CD4-positive, alpha-beta T cell treated with Interleukin-15 for 1 hour (primary cell): ENCODE measurements at regions not wholly inside any gene's neighbourhood (a gene's known extent, or its start where the extent isn't known, plus 50 kb on each side); places are given as distances from the start of the nearest gene placed in this dataset.
"Not testable (repeated sequence)": the region's sequence is repeated elsewhere in the genome, so short reads cannot be mapped to it uniquely, and the experiment has no call there.

Experiments used
- DNase-seq: peaks from one replicate; pipeline ENCODE4 v3.0.0-alpha.2; 2020

DNA sequence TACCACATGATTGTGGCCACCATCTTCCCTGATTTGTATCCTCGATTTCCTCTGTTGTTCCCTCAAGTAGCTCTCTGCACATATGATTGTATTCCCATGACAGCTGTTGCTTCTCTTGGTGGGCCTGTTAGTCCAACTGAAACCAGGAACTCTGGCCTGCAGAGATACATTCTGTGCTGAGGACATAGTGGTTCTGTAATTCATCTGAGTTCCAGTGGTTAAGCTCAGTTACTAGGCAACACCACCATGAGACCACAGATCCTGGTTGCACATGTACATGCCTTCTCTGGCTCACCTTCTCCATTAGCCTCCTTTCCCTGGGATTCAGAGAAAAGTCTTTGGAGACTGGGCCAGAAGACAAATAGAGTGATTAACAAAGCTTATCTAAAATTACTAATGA lies 172.1 kb upstream of the SLC7A11 start:
- no peak for DNase-seq

DNA sequence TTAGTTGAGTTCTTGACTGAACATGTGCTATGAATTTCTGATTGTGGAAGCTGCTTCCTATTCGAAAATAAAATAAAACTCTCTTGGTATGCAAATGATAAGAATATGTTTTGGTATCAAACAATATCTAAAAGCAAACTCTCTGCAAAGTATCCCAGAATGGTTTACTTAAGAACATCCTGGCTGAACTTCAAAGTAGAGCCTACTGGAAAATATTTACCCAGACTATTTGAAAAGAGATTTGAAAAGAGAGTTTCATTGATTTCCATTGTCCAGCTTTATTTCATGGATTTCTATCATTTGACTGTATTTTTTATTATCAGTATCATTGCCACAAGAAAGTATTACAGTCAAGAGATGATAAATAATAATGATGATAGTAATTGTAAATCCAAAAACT lies 171.1 kb upstream of the SLC7A11 start:
- no peak for DNase-seq

DNA sequence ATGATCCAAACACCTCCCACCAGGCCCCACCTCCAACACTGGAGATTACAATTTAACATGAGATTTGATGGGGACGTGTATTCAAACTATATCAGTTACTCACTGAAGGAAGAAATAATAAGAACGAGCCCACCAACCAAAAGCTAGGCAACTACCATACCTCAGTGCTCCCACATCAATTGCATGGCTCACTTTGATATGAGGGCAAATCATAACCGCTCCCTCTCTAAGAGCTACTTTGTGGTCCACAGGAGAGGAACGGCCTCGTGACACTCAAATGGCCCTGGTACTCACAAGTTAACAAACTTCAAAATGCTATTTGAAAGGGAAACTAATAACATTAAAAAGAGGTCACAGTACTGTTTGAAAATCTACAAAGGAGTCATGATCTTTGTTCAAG lies 170.7 kb upstream of the SLC7A11 start:
- no peak for DNase-seq

DNA sequence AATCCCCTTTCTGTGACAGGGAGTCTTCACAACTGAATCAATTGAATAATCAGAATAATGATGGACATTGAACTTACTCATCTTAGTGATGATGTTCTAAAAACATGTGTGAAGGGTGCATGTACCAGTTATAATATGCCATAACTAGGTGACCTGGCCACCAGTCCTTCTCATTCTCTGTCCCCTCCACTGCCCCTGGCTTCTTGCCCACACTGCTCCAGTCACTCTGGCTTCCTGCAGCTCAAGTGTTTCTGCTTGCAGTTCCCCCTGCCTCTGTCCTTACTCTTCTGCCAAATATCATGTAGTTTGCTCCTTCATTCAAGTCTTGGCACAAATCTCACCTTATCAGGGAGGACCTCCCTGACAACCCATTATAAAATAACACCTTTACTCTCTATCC lies 168.1 kb upstream of the SLC7A11 start:
- DNase-seq = no peak

DNA sequence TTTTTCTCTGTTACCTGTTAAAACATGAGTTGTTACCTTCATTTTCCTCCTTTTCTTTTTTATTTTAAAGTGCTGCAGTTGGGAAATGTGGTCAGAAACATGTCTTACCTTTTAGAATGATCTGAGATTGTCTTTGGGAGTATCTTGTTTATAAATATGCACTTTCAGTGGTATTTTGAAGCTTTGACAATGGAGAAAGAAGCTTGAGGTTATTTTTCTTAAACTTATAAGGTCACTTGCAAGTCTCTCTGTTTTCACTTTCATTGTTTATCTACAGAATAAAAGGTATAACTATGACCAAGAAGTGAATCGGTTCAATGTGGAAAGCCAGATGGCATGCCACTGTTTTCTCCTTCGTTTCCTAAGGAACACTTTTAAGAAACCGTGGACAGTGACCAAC lies 167.5 kb upstream of the SLC7A11 start:
- no peak for DNase-seq

DNA sequence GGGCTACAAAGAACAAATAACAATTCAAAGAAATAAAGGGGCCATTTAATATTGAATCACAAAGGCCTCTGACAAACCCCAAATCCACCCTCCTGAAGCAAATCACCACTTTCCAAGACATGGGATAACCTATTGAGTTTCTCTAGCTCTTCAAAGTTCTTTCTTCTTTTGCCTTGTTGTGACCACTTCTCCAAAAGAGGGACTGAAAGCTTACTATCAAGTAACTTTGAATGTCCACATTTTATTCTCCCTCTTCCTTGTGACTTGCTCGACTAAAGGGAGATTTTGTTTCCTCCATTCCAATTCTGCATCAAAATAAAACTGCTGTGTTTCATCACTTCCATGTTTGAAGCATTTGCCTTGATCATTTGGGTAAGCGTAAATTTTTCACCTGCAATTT lies 166.6 kb upstream of the SLC7A11 start:
- DNase-seq = no peak

DNA sequence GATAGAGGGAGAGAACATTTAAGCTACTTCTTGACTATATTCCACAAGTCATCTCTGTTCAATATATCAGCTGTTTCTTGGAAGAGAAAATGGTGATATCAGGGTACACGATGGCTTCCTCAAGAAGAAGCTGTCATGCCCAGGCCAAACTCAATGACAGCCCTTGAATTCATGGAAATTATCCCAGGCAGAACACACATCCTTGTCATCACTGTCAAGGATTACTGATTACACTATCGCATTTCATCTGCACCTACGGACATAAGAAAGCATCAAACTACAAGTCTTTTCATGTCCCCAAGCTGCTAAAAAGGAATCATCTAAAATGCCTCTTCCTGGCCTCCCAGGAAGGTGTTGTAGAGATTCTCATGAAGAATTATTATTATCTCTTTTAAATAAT lies 165.2 kb upstream of the SLC7A11 start:
- no peak for DNase-seq

DNA sequence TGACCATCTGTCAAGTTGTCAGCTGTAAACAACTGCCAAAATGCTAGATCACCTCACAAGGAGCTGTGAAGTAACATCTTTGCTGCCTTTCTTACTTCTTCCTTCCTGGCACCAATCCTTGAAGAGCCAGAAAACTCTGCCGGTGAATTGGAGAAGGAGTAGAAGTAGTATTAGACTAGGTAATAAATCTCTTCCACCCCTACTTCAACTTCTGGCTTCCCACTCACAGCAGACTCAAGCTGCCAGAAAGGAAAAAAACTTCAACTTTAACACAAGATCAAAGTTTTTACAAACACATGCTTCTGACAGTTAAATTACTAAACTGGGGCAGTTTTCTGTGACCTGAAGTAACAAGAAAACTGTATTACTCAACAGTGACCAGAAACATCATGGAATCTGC lies 164.7 kb upstream of the SLC7A11 start:
- no peak for DNase-seq

DNA sequence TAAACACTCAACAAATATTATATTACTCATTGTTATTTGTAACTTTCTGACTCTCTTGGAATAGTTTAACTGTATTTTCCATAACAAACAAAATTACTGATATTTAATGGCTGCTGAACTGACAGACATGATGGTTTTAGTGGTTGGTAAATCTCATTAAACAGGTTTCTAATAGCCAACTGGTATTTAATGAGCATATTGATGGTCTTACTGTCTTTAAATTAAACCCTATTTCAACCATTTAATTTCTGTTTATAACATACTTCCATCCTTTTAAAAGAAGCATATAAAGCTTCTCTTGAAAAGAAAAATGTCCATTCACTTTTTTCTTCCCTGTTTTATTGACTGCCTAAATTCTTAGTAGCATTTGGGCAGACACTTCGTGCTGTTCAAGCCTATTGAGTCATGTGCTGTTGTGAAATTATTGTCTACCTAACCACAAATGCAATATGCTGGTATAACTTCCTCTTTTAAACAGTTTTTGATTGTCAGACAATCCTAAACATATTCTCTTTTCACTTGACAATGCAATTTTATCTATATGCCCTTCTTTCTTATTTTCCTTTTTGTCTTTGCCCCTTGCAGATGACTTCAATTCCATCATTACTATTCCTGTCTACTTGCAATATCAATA lies 163.9 kb upstream of the SLC7A11 start:
- DNase-seq = no peak

DNA sequence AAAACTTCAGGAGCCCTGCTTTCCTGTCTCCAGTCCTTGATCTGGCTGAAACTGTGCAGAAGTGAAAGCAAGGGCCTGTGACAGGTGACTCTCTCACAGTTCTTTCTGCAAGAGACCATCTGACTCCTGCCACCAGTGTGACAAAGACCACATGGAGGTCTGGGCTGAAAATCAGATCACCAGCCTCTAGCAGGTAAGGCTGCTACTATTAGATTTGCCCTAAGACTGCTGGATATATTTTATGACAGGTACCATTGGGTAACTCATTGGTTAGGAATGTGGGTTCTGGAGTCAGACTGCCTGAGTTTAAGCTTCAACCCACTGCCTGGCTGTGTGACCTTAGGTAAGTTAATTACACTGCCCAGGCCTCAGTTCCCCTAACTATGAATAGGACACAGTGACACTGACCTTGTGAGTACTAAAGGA lies 163.3 kb upstream of the SLC7A11 start:
- DNase-seq = no peak

DNA sequence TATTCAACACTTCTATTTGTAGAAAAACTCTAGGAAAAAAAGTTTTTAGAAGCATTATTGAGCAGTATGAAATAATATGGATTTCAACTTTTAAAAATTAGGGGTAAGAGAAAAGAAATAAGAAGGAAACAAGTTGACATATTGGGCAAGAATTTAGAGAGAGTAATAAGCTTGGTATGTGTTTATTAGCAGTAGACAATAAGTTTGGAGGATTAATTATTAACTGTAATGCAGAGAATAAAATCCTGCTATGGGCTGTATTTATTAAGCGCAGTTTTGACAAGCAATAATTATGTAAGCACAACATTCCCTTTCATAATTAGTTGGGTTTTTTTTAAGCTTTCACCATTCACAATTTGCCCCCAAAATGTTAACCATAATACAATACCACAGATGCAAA lies 162.7 kb upstream of the SLC7A11 start:
- no peak for DNase-seq

DNA sequence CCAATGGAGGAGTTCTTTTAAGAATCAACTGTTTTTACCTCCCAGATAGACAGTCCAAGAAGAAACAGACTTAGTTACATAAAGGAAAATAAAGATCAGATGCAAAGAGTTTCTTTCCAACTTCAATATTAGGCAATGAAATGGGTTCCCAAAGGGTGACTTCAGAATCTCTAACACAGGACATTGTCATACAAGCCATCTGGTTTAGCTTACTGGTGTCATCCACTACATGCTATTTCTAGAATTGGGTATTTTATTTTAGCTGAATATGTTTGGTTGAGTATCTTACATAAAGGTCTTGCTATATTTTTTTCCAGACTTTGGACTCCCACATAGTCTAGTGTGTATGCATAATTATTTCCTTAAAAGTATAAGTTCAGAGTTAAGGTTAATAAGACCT lies 162.1 kb upstream of the SLC7A11 start:
- DNase-seq = no peak

DNA sequence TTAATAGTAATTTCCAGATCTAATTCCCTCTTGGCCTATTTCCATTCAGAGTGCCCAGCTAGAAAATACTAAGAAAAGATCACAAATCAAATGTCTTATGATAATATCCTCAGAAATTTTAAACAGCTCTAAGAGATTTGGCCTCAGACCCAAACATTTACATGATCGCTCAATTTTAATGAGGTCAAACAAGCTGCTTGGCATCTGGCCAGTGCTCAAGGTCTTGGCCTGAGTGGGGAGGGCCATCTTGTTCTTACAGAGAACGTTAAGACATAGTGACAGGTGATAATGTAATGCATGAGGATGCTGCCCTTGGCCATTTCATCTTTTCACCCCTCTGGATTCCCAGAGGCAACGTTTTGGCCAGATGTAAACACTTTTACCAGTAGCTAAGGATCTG lies 159.2 kb upstream of the SLC7A11 start:
- DNase-seq = no peak

DNA sequence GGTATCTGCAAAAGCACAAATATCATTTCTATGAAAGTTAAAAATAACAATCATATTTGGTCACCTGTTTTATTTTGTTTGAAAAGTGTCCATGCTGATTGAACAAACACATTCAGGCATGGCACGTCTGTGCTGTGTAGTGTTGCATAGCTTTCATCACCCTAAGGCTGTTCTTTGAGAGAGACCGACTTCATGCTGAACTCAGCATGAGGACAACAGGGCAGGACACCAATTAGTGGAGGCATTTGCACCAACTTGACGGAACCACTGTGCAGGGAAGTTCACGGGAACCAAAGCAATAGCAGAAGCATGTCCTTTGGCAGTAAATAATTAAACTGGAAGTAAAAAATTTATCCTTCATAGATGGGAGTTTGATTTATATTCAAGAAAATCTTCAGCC lies 158.4 kb upstream of the SLC7A11 start:
- DNase-seq = no peak

DNA sequence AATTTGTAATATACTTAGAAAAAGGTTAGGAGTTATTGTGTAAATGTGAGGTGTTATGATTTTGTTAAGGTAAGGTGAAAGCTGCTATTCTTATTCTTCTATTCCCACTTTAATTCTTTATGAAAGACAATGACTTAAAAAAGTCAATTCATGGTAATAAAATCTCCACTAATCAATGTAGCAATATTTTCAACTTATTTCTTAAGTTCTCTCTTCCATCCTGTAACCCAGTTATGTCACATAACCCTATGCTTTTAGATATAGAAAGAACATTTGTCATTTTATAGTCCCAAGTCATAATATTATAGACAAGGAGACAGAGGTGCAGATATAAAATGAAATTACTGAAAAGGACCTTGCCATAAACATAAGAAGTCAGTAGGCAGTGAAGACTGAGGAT lies 157.9 kb upstream of the SLC7A11 start:
- no peak for DNase-seq

DNA sequence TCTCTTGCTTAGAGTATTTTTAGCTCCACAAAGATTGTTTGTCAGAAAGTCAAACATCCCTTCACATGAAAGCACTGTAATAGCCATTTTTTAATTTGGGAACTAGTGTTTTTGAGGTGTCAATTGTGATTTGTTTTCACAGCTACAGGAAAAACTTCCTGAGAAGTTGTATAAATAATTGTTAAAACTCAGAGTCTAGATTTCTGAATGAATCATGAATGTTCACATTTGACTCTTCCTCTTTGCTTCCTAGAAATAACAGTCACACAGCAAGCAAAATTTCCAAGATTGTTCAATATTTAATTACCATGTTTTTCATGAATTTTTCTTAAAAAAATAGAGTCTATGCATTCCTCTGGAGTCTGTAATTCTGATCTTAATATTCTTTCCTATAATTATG lies 156.9 kb upstream of the SLC7A11 start:
- DNase-seq = no peak

DNA sequence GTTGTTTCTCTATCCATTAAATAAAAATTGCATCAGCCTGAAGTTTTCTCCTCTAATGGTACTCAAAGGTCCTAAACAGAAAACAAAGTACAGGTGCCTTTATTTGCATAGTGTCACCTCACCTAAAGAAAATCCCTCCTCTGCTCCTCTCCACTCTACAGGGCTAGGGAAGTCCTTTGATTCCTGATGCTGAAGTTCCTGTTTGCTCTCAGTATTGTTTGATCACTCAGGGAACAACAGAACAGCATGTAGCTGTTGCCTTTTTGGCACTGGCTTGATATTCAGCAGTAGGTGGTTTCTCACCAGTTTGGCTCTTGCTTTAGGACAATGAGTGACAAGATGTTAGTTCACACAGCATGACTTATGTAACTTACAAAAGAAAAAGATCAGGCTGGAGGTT lies 156.2 kb upstream of the SLC7A11 start:
- DNase-seq = no peak

DNA sequence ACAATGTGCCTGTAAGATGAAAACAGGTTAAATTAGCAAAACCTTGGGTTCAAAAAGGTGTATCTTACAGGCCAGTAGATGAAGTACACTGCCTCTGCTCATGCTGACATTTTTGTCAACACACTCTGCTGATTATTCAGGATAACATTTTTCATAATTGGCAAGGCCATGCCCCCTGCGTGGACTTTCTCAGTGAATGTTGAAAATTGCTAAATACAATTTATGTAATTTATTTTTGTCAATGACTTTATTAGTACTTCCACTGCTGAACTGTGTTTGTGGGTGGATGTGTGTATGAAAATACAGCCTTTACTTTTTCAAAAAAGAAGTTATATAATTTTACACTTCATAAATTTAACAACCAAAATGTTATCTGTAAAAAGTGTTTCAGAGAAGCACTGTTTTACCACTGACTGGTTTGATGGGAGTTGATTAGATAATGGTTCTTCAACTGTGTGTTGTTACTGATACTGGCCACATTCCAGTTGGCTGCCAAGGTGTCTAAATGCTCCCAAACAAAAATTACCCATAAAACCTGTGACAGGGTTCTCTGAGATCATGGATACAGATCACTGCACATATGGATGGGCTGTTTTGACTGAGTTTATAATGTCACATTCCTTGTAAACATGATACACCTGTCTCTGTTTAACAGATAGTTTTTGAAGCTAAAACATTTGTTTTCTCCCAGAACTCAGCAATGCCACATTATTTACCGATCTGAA lies 151.9 kb upstream of the SLC7A11 start:
- no peak for DNase-seq

DNA sequence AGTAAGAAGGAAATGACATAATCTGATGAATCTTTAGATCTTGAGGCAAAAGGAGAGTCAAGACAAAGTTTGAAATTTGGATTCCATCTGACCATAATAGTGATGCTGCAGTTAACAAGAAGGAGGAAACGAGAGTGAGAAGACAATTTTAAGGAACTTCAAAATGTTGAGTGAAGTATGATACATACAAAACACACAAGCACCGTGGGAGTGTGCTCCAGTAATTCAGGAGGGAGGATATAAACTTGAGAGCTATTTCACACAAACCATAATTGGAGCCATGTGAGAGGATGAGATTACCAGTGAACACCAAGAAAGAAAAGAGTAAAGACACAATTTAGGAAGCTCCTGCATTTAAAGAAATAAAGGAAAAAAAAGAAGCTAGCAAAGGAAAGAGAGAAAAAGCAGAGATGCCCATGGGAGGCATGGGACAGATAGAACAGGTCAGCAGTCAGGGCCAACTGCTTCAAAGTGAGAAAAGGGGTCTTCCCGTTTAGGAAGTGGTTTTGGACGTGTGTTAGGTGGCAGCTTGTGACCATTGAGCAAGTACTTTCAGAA lies 150.7 kb upstream of the SLC7A11 start:
- DNase-seq = no peak

DNA sequence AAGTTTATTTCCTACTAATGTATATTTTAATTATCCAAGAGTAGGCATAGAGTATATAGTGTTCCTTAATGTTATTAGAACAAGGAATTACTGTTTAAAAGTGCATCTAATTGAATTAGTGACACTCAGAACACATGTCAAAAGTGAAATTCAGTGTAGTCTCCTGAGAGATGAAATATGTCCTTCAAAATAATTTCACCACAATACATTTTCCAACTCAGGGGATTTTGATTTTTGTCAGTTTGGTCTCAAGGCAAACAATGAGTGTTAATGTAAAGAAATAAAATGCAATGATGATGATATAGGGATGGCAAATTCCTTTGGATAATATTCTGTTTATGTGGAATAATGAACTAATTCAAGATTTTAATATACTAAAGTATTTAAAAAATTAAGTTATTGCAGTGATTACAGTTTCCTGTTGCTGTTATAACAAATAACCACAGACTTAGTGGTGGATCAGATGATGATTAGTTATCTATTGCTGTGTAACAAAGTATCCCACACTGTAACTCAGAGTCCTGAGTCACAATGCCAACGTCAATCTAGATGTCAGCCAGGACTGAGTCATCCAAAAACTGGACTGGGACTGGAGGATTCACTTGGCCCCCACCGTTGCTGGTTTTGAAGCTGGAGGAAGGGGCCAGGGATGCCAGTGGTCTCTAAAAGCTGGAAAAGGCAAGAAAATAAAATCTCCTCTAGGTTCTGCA lies 148.0 kb upstream of the SLC7A11 start:
- no peak for DNase-seq

DNA sequence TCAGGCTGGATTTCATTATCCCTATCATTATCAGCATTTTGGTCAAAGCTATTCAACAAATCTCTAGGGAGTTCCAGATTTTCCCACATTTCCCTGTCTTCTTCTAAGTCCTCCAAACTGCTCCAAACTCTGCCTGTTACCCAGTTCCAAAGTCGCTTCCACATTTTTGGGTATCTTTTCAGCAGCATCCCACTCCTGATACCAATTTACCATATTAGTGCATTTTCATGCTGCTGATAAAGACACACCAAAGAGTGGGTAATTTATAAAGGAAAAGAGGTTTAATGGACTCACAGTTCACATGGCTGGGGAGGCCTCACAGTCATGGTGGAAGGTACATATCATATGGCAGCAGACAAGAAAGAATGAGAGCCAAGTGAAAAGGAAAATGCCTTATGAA lies 132.8 kb upstream of the SLC7A11 start:
- DNase-seq = no peak

DNA sequence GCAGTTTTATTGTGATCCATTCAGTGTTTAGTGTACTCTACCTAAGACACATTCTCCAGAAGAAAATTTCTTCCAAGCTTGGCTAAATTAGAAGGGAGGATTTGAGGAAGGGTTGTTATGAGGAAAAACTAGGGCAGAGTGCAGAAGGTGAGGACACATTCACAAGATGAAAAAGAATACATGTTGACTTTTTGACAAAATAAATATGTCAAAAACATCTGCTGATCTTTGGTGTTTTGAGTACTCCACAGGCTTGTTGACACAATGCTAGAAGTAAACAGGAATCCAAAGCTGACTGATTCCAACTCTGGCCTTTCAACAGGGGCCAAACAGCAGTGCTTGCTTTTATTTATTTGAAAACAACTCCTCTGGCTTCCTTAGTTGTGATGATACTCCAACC lies 125.8 kb upstream of the SLC7A11 start:
- no peak for DNase-seq

DNA sequence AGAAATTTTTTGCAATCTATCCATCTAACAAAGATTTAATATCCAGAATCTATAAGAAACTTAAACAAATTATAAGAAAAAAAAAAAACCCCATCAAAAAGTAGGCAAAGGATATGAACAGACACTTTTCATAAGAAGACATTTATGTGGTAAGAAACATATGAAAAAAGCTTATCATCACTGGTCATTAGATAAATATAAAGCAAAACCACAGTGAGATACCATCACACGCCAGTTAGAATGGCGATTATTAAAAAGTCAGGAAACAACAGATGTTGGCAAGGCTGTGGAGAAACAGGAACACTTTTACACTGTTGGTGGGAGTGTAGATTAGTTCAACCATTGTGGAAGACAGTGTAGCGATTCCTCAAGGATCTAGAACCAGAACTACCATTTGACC lies 110.3 kb upstream of the SLC7A11 start:
- not testable (repeated sequence) for DNase-seq

DNA sequence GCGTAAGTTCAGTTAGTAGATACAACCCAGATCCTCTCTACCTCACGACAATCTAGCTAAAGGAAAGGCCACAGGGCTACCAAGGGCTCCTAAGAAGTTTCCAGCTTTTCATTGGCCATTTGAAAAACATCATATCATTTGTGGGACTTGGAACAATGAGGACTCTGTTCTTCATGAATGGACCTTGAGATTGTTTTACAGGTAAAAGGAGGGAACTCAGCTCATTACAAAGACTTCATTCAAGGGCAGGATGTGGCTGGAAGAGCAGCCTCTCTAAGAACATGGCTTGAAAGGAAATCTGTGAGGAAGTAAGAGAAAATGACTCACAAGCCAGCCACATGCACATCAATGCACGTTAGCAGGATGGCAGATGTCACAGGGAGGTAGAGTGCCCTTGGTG lies 105.9 kb upstream of the SLC7A11 start:
- DNase-seq = no peak
